GM12878 (cell line): ENCODE measurements at regions not wholly inside any gene's neighbourhood (a gene's known extent, or its start where the extent isn't known, plus 50 kb on each side); places are given as distances from the start of the nearest gene placed in this dataset.

ENCODE experiments used
- ATAC-seq: fragments of 200-7000 bp; cut with Tn5 transposase; 3 replicates; pipeline ENCODE4 v1.9.1; 2020; ENCODE audit warnings: mild to moderate bottlenecking, moderate library complexity
- BruUV-seq: library from RNA; stranded (reverse); fragments of 400-500 nt; replicated peaks from 2 replicates; lab custom pipeline; 2021; lab: Mats Ljungman, UMichigan
- CTCF ChIA-PET: fragments of 300-600 bp; sonication (Branson Sonifier 250); formaldehyde crosslinking; extraction: SDS; loops from one replicate; lab custom pipeline; 2021; ENCODE audit warnings: inconsistent platforms; lab: Yijun Ruan, JAX
- POLR2A ChIA-PET: fragments of 350-600 bp; formaldehyde crosslinking; extraction: SDS; loops from one replicate; lab custom pipeline; 2021; ENCODE audit warnings: inconsistent platforms; lab: Charles Lee
- RAD21 ChIA-PET: fragments of 300-600 bp; sonication (Branson Sonifier 250); formaldehyde crosslinking; loops from one replicate; lab custom pipeline; 2023; ENCODE audit warnings: antibody characterized with exemption; ENCODE audit not compliant: unreplicated experiment; lab: Charles Lee
- SMC1A ChIA-PET: fragments of 300-600 bp; sonication (Branson Sonifier 250); formaldehyde crosslinking; loops from one replicate; lab custom pipeline; 2023; ENCODE audit not compliant: unreplicated experiment, uncharacterized antibody; lab: Charles Lee
- DNase-seq: peaks from one replicate; pipeline ENCODE4 v3.0.0-alpha.2; 2011; ENCODE audit warnings: low read depth, low spot score
- FAIRE-seq: peaks from 3 replicates; lab custom pipeline; 2011; peaks lifted over from hg19 to GRCh38; lab: Jason Lieb, UNC
- H2AFZ ChIP-seq: 2 replicates; pipeline ENCODE4 v1.6.0; 2011; ENCODE audit warnings: low read depth, low read length, control low read depth; ENCODE audit not compliant: control insufficient read depth
- H3K27ac ChIP-seq: 2 replicates; pipeline ENCODE4 v1.5.1; 2011; ENCODE audit warnings: control low read depth; ENCODE audit not compliant: control insufficient read depth, insufficient read depth
- H3K27me3 ChIP-seq, 2 experiments: replicated peaks in 1 of 2; 2 replicates each; pipeline versions ENCODE4 v1.6.0 to v1.6.1; 2011; ENCODE audit warnings: low read length in 1 of 2; ENCODE audit not compliant: control insufficient read depth in 2 of 2, insufficient read depth in 2 of 2
- H3K36me3 ChIP-seq, 2 experiments: 2 replicates each; pipeline ENCODE4 v1.5.1; 2011; ENCODE audit warnings: low read length in 1 of 2; ENCODE audit not compliant: control insufficient read depth in 2 of 2, insufficient read depth in 2 of 2
- H3K4me1 ChIP-seq: 2 replicates; pipeline ENCODE4 v1.6.1; 2011; ENCODE audit warnings: mild to moderate bottlenecking, low read length, moderate library complexity, mixed read lengths; ENCODE audit not compliant: control insufficient read depth, insufficient read depth
- H3K4me2 ChIP-seq: 2 replicates; pipeline ENCODE4 v1.6.0; 2011; ENCODE audit warnings: control low read depth; ENCODE audit not compliant: control insufficient read depth, insufficient read depth
- H3K4me3 ChIP-seq: fragments of 200-600 bp; sonication (generic); 2 replicates; pipeline ENCODE4 v1.5.1; 2016
- H3K79me2 ChIP-seq: 2 replicates; pipeline ENCODE4 v1.6.0; 2011; ENCODE audit warnings: low read length; ENCODE audit not compliant: control insufficient read depth, insufficient read depth
- H3K9ac ChIP-seq: 2 replicates; pipeline ENCODE4 v1.8.0; 2011; ENCODE audit warnings: low read length, control low read depth, mixed read lengths; ENCODE audit not compliant: control insufficient read depth, insufficient read depth
- H3K9me3 ChIP-seq: replicated peaks from 3 replicates; pipeline ENCODE4 v1.5.1; 2011; ENCODE audit warnings: mild to moderate bottlenecking, low read length; ENCODE audit not compliant: control insufficient read depth, insufficient read depth
- H4K20me1 ChIP-seq: 2 replicates; pipeline ENCODE4 v1.6.0; 2011; ENCODE audit not compliant: control insufficient read depth, insufficient read depth
- BCL3 ChIP-seq: IDR thresholded peaks from 2 replicates; pipeline ENCODE4 v1.6.1; 2011; ENCODE audit warnings: borderline replicate concordance, low read depth, mild to moderate bottlenecking, moderate library complexity, low read length; ENCODE audit not compliant: insufficient read depth, poor library complexity, severe bottlenecking
- BCLAF1 ChIP-seq: fragments of 450-650 bp; IDR thresholded peaks from 2 replicates; pipeline ENCODE4 v1.6.1; 2017; ENCODE audit warnings: antibody characterized with exemption, mild to moderate bottlenecking, moderate library complexity
- CBX5 ChIP-seq: sonication (generic); IDR thresholded peaks from 2 replicates; pipeline ENCODE4 v1.6.1; 2016; ENCODE audit warnings: low read depth, moderate library complexity, mild to moderate bottlenecking, inconsistent platforms
- CHD2 ChIP-seq: IDR thresholded peaks from 2 replicates; pipeline ENCODE4 v1.6.1; 2011; ENCODE audit warnings: low read depth, low read length, improper control_type of control experiment, borderline replicate concordance
- KAT2A ChIP-seq: conservative IDR thresholded peaks from 2 replicates; pipeline ENCODE4 v1.6.1; 2011; ENCODE audit warnings: low read depth, low read length; ENCODE audit not compliant: control insufficient read depth
- RELA ChIP-seq: fragments of 450-650 bp; IDR thresholded peaks from 2 replicates; pipeline ENCODE4 v1.8.0; 2014; ENCODE audit warnings: borderline replicate concordance; ENCODE audit not compliant: partially characterized antibody
- SMC3 ChIP-seq: IDR thresholded peaks from 2 replicates; pipeline ENCODE4 v1.6.1; 2011; ENCODE audit warnings: low read length, improper control_type of control experiment, borderline replicate concordance
- SP1 ChIP-seq: IDR thresholded peaks from one replicate; pipeline ENCODE4 v1.6.1; 2011; ENCODE audit warnings: low read depth, low read length
- YBX1 ChIP-seq: fragments of 450-650 bp; IDR thresholded peaks from 2 replicates; pipeline ENCODE4 v1.6.1; 2016; ENCODE audit warnings: antibody characterized with exemption
- YY1 ChIP-seq: IDR thresholded peaks from 2 replicates; pipeline ENCODE4 v1.6.1; 2011; ENCODE audit warnings: low read depth, mild to moderate bottlenecking, low read length
- ZNF592 ChIP-seq: fragments of 450-650 bp; IDR thresholded peaks from 2 replicates; pipeline ENCODE4 v1.6.1; 2017; ENCODE audit warnings: mild to moderate bottlenecking, moderate library complexity
- WGBS: methylation state at CpG from one replicate; pipeline ENCODE4 v1.1.6; 2016; ENCODE audit warnings: low lambda C conversion rate; ENCODE audit not compliant: insufficient replicate concordance, insufficient coverage; ENCODE audit errors: missing lambda C conversion rate; 5-methylcytosine and 5-hydroxymethylcytosine counted together
- in situ Hi-C: fragments of 300-500 bp; cut with MboI; formaldehyde crosslinking; loops from 9 replicates; pipeline ENCODE4 v1.14.3; 2018; ENCODE audit warnings: mixed read lengths
- intact Hi-C: fragments of 100-400 bp; cut with micrococcal nuclease; formaldehyde crosslinking; loops from one replicate; pipeline ENCODE4 v1.14.2; 2022; ENCODE audit not compliant: unreplicated experiment

GRCh38 chr2:204218040-204218439 is 281.5 kb downstream of the ICOS start:
- Histone ChIP-seq H3K27ac (no peak overlapping the region), H2AFZ (no peak overlapping the region), H3K9me3 (no peaks in the 10 kb centered on the region), H3K79me2 (no peaks in the 10 kb centered on the region), H3K9ac (no peak overlapping the region), H3K4me1 (no peaks in the 10 kb centered on the region), H4K20me1 (no peaks in the 10 kb centered on the region), H3K4me3 (no peak overlapping the region), H3K36me3 (no peaks in the 10 kb centered on the region), H3K4me2 (no peak overlapping the region), H3K27me3 (no peaks in the 10 kb centered on the region; a peak in 1 of 4 replicates)
- DNase-seq (no peak), FAIRE-seq (no peak), ATAC-seq (no peak)
- in situ Hi-C loops (no loop called here), intact Hi-C loops (no loop called here)
- TF ChIP-seq RELA (no peak), YY1 (no peak), YBX1 (no peak), BCL3 (no peak), BCLAF1 (no peak), SP1 (no peak), CBX5 (no peak), KAT2A (no peak), ZNF592 (no peak), SMC3 (no peak), CHD2 (no peak)
- RAD21 ChIA-PET = no interaction called here
- SMC1A ChIA-PET = no interaction called here
- 0% methylated on average over 2 of the region's 2 CpGs for WGBS
- BruUV-seq = no TSS peak
- POLR2A ChIA-PET = no interaction called here
- CTCF ChIA-PET = no interaction called here
